Kidney (tissue), 13 donors: ENCODE measurements at regions not wholly inside any gene's neighbourhood (a gene's known extent, or its start where the extent isn't known, plus 50 kb on each side); places are given as distances from the start of the nearest gene placed in this dataset.

Source experiments
- DNase-seq, 5 donors: peaks; one replicate each; pipeline ENCODE4 v3.0.0-alpha.2; 2013 to 2020
- FAIRE-seq: peaks from 2 replicates; lab custom pipeline; 2012; peaks lifted over from hg19 to GRCh38; lab: Jason Lieb, UNC
- H3K27ac ChIP-seq, 2 donors: one replicate each; pipeline ENCODE4 v1.7.0; 2013; ENCODE audit warnings: low read depth in 2 of 2, low read length in 2 of 2, inconsistent platforms in 1 of 2
- H3K27me3 ChIP-seq: one replicate; pipeline ENCODE4 v1.7.1; 2013; ENCODE audit warnings: low read length, inconsistent platforms; ENCODE audit not compliant: control insufficient read depth, insufficient read depth
- H3K36me3 ChIP-seq, 3 donors: one replicate each; pipeline versions ENCODE4 v1.7.0 to v1.7.1; 2013; ENCODE audit warnings: low read length in 3 of 3, control low read depth in 1 of 3, inconsistent platforms in 1 of 3; ENCODE audit not compliant: insufficient read depth in 3 of 3, control insufficient read depth in 2 of 3
- H3K4me1 ChIP-seq, 3 donors: one replicate each; pipeline versions ENCODE4 v1.7.0 to v1.7.1; 2013; ENCODE audit warnings: low read length in 3 of 3, inconsistent platforms in 1 of 3, low read depth in 1 of 3; ENCODE audit not compliant: control insufficient read depth in 2 of 3, insufficient read depth in 2 of 3
- H3K4me3 ChIP-seq, 3 donors: one replicate each; pipeline versions ENCODE4 v1.7.0 to v1.8.1; 2013; ENCODE audit warnings: low read length in 3 of 3, control low read depth in 1 of 3, inconsistent platforms in 1 of 3
- H3K9ac ChIP-seq, 3 donors: one replicate each; pipeline versions ENCODE4 v1.7.0 to v1.7.1; 2013; ENCODE audit warnings: low read length in 3 of 3, control low read depth in 1 of 3, inconsistent platforms in 1 of 3
- H3K9me3 ChIP-seq, 3 donors: one replicate each; pipeline versions ENCODE4 v1.7.0 to v1.7.1; 2013; ENCODE audit warnings: low read length in 3 of 3, control low read depth in 1 of 3, inconsistent platforms in 1 of 3; ENCODE audit not compliant: control insufficient read depth in 2 of 3, insufficient read depth in 1 of 3
- intact Hi-C: fragments of 100-400 bp; cut with DNase I; formaldehyde crosslinking; loops from one replicate; pipeline ENCODE4 v1.11.1; 2022
- TF ChIP-seq, protein P1 (sequence below): IDR thresholded peaks from 3 replicates; pipeline ENCODE4 v1.5.1; 2012; ENCODE audit warnings: mild to moderate bottlenecking, moderate library complexity, borderline replicate concordance; ENCODE audit not compliant: insufficient read depth; ENCODE audit errors: extremely low read depth
- donor health status: control.
- donor health status: control.
- donor health status: control.
- donor health status: control.
- donor health status: control.
- donor health status: DM: yes; HTN: yes; CAD: no.
- donor health status: Normal renal cell carcinoma (clear cell type).

DNA sequence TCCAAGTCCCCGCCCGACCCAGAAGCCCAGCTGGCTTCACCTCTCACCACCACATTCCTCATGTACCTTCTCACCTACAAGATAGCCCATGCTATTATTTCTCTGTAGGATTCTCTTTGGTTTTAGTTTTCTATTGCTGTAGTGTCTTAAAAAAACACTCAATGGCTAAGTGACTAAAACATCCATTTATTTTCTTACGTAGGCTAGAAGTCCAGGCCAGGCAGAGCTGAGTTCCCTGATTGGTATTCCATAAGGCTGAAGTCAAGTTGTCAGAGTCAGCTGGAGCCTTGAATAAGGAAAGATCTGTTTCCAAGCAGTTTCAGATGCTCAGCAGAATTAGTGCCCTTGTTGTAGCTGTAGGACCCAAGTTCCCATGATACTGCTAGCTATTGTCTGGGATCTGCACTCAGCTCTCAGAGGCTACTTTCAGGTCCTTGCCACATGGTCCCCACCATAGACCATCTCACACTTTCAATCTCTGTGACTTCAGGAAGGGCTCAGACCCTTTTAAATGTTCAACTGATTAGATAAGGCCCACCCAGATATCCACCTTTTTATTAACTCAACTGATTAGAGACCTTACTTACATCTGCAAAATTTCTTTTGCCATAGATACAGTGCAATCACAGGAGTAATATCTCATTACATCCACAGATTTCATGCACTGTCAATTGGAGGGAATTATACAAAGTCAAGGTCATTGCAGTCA lies 371.0 kb downstream of the TGFB2 start:
- H3K27ac ChIP-seq, result no peak overlapping the region
- H3K9me3 ChIP-seq, result no peaks in the 10 kb centered on the region
- no peak overlapping the region for H3K4me3 ChIP-seq
- TF ChIP-seq, protein P1, sequence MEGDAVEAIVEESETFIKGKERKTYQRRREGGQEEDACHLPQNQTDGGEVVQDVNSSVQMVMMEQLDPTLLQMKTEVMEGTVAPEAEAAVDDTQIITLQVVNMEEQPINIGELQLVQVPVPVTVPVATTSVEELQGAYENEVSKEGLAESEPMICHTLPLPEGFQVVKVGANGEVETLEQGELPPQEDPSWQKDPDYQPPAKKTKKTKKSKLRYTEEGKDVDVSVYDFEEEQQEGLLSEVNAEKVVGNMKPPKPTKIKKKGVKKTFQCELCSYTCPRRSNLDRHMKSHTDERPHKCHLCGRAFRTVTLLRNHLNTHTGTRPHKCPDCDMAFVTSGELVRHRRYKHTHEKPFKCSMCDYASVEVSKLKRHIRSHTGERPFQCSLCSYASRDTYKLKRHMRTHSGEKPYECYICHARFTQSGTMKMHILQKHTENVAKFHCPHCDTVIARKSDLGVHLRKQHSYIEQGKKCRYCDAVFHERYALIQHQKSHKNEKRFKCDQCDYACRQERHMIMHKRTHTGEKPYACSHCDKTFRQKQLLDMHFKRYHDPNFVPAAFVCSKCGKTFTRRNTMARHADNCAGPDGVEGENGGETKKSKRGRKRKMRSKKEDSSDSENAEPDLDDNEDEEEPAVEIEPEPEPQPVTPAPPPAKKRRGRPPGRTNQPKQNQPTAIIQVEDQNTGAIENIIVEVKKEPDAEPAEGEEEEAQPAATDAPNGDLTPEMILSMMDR, result no peak
- FAIRE-seq (no peak), DNase-seq (no peak)
- H3K36me3 ChIP-seq, result no peaks in the 10 kb centered on the region
- intact Hi-C loops, result no loop called here
- no peaks in the 10 kb centered on the region for H3K27me3 ChIP-seq
- H3K4me1 ChIP-seq, result no peaks in the 10 kb centered on the region
- H3K9ac ChIP-seq, result no peak overlapping the region

DNA sequence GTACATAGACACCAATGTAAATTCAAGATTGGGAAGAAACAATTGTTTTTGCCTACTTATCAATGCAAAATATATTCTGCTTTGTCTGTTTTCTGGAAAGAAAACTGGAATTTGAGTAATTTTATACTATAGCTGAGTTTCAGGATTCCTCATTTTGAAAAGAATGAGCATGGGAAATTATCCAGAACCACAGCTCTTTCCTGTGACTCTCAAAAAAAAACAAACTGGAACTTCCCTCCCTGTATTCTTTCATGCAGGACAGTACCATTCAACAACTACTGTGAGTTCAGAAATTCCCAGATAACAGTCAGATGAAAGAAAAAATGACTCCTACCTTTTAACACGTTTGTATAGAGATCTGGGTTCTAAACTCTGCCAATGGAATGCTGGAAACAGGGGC lies 372.4 kb downstream of the TGFB2 start:
- TF ChIP-seq, protein P1, result no peak
- no peak for FAIRE-seq
- intact Hi-C loops, result no loop called here

DNA sequence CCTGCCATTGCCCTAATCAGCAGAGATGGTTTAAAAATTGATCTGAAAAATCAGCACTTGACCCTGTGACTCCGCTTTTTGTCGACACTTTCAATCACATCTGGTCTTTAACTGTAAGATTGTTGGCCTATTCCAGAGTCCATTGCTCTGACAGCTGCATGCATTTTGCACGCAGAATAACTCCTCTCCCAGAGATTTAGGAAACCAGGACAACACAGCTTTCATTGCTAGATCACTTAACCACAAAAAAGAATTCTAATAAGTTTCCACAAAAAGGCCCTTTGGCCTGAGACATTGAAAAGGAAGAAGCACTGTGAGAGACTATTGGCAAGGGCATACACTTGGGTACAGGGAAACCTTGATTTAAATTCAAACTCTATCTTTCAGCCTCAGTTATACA lies 373.1 kb downstream of the TGFB2 start:
- DNase-seq, result no peak
- no peak overlapping the region for H3K9ac ChIP-seq
- no peak overlapping the region for H3K27ac ChIP-seq
- FAIRE-seq, result no peak
- intact Hi-C loops, result no loop called here
- H3K27me3 ChIP-seq, result no peaks in the 10 kb centered on the region
- H3K4me1 ChIP-seq, result no peaks in the 10 kb centered on the region
- H3K36me3 ChIP-seq, result no peaks in the 10 kb centered on the region
- H3K9me3 ChIP-seq, result no peaks in the 10 kb centered on the region
- TF ChIP-seq, protein P1, result no peak
- H3K4me3 ChIP-seq, result no peak overlapping the region

More for the DNA sequence above, 372.4 kb downstream of the TGFB2 start:
- no peak overlapping the region for H3K9ac ChIP-seq
- H3K4me1 ChIP-seq, result no peaks in the 10 kb centered on the region
- DNase-seq, result no peak
- H3K27me3 ChIP-seq, result no peaks in the 10 kb centered on the region
- no peak overlapping the region for H3K4me3 ChIP-seq
- no peaks in the 10 kb centered on the region for H3K9me3 ChIP-seq
- H3K27ac ChIP-seq, result no peak overlapping the region
- H3K36me3 ChIP-seq, result no peaks in the 10 kb centered on the region

DNA sequence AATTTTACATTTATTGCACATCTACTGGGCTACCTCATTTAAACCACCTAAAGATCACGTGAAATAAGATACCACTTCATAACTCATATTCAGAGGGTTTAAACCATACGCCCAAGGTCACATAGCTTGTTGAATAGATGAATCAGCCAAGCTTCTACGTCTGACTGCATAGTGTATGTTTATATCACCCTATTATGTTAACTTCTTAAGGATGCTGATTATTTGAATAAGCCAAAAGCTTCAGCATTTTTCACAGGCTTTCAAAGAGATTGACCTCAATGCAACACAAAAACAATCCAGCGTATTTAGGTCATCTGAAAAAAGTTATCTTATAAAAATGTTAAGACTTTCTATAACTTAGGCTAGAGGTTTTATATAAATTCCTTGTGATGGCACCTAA lies 373.8 kb downstream of the TGFB2 start:
- no peaks in the 10 kb centered on the region for H3K36me3 ChIP-seq
- no peaks in the 10 kb centered on the region for H3K4me1 ChIP-seq
- FAIRE-seq (no peak), DNase-seq (no peak)
- no peak overlapping the region for H3K9ac ChIP-seq
- TF ChIP-seq, protein P1, result no peak
- H3K27me3 ChIP-seq, result no peaks in the 10 kb centered on the region
- no peak overlapping the region for H3K4me3 ChIP-seq
- no peak overlapping the region for H3K27ac ChIP-seq
- intact Hi-C loops, result no loop called here
- no peaks in the 10 kb centered on the region for H3K9me3 ChIP-seq
